ENCODE measurements at regions not wholly inside any gene's neighbourhood (a gene's known extent, or its start where the extent isn't known, plus 50 kb on each side); places are given as distances from the start of the nearest gene placed in this dataset.

- no peaks in the 10 kb centered on the region for H3K36me3 ChIP-seq
- TF ChIP-seq CTCF (IDR thresholded peaks at IDR 0.05), result no peak
- no peak for TF ChIP-seq EP300 (IDR thresholded peaks at IDR 0.05)
- TF ChIP-seq POLR2A (IDR thresholded peaks at IDR 0.05), result no peak
- DNase-seq (ENCODE audit: low spot score in 2 of 2), result no peak
- WGBS, 2 donors, result 41 to 49% methylated on average over 1 of the region's 1 CpG
- peaks cover 0 to 13% (median 0%) of the 10 kb centered on the region in 4 donors for H3K9me3 ChIP-seq
- no peak overlapping the region for H3K4me3 ChIP-seq
- no peaks in the 10 kb centered on the region for H3K27me3 ChIP-seq
- H3K4me1 ChIP-seq, result no peaks in the 10 kb centered on the region
- H3K27ac ChIP-seq, result no peak overlapping the region
Measured at GRCh38 chr5:126117044-126117443, 306.2 kb upstream of the GRAMD2B start.

- H3K36me3 ChIP-seq, result no peaks in the 10 kb centered on the region
- TF ChIP-seq EP300 (IDR thresholded peaks at IDR 0.05) (no peak), CTCF (IDR thresholded peaks at IDR 0.05) (no peak), POLR2A (IDR thresholded peaks at IDR 0.05) (no peak)
- no peaks in the 10 kb centered on the region for H3K27me3 ChIP-seq
- no peaks in the 10 kb centered on the region for H3K9me3 ChIP-seq
- no peak for DNase-seq (ENCODE audit: low spot score in 2 of 2)
- H3K4me1 ChIP-seq, result peaks cover 0 to 10% (median 0%) of the 10 kb centered on the region in 4 donors
- WGBS, 2 donors, result 74 to 89% methylated on average over 4 of the region's 4 CpGs
- no peak overlapping the region for H3K4me3 ChIP-seq
- H3K27ac ChIP-seq, result no peak overlapping the region
Measured at GRCh38 chr5:126119887-126120442, 303.2 kb upstream of the GRAMD2B start.

- peaks cover 0 to under 1% (median 0%) of the 10 kb centered on the region in 3 donors for H3K36me3 ChIP-seq
- 88 to 89% methylated on average over 1 of the region's 1 CpG for WGBS, 2 donors
- DNase-seq (ENCODE audit: low spot score in 2 of 2), result no peak
Measured at GRCh38 chr5:126120939-126121338, 302.3 kb upstream of the GRAMD2B start.

GRCh38 chr5:126122942-126123341, 300.3 kb upstream of the GRAMD2B start:
- H3K27ac ChIP-seq, result no peak overlapping the region
- no peak for DNase-seq (ENCODE audit: low spot score in 2 of 2)
- peaks cover 0 to 2% (median 0%) of the 10 kb centered on the region in 3 donors for H3K36me3 ChIP-seq
- H3K4me1 ChIP-seq, result peaks cover 0 to 13% (median 0%) of the 10 kb centered on the region in 4 donors
- TF ChIP-seq EP300 (IDR thresholded peaks at IDR 0.05), result no peak
- no peak for TF ChIP-seq POLR2A (IDR thresholded peaks at IDR 0.05)
- no peak for TF ChIP-seq CTCF (IDR thresholded peaks at IDR 0.05)
- 71 to 78% methylated on average over 4 of the region's 4 CpGs for WGBS, 2 donors
- H3K9me3 ChIP-seq, result no peaks in the 10 kb centered on the region
- H3K4me3 ChIP-seq, result no peak overlapping the region
- no peaks in the 10 kb centered on the region for H3K27me3 ChIP-seq

More at GRCh38 chr5:126120939-126121338, 302.3 kb upstream of the GRAMD2B start:
- no peak for TF ChIP-seq CTCF (IDR thresholded peaks at IDR 0.05)
- no peak for TF ChIP-seq POLR2A (IDR thresholded peaks at IDR 0.05)
- TF ChIP-seq EP300 (IDR thresholded peaks at IDR 0.05), result no peak
- Histone ChIP-seq H3K27me3 (no peaks in the 10 kb centered on the region), H3K4me3 (no peak overlapping the region), H3K27ac (no peak overlapping the region), H3K9me3 (no peaks in the 10 kb centered on the region), H3K4me1 (peaks cover 0 to 13% (median 0%) of the 10 kb centered on the region in 4 donors)

GRCh38 chr5:126124706-126125345, 298.4 kb upstream of the GRAMD2B start:
- Histone ChIP-seq H3K27me3 (no peaks in the 10 kb centered on the region), H3K27ac (no peak overlapping the region), H3K4me3 (no peak overlapping the region), H3K9me3 (no peaks in the 10 kb centered on the region), H3K36me3 (peaks cover 0 to 2% (median 0%) of the 10 kb centered on the region in 3 donors), H3K4me1 (peaks cover 0 to 13% (median 0%) of the 10 kb centered on the region in 4 donors)
- 29 to 41% methylated on average over 4 of the region's 4 CpGs for WGBS, 2 donors
- TF ChIP-seq CTCF (IDR thresholded peaks at IDR 0.05), result no peak
- no peak for TF ChIP-seq POLR2A (IDR thresholded peaks at IDR 0.05)
- no peak for TF ChIP-seq EP300 (IDR thresholded peaks at IDR 0.05)
- DNase-seq (ENCODE audit: low spot score in 2 of 2), result no peak

Data from tibial nerve (tissue), 4 donors.